ENCODE measurements at regions not wholly inside any gene's neighbourhood (a gene's known extent, or its start where the extent isn't known, plus 50 kb on each side); places are given as distances from the start of the nearest gene placed in this dataset.
"Not testable (repeated sequence)": the region's sequence is repeated elsewhere in the genome, so short reads cannot be mapped to it uniquely, and the experiment has no call there.

- no peak for DNase-seq (ENCODE audit: low spot score)
These were observed 199.3 kb downstream of the TMA16 start for GRCh38 chr4:163693776-163694175.

GRCh38 chr4:163694385-163694784 lies 199.9 kb downstream of the TMA16 start:
- no peak for DNase-seq (ENCODE audit: low spot score)

DNA sequence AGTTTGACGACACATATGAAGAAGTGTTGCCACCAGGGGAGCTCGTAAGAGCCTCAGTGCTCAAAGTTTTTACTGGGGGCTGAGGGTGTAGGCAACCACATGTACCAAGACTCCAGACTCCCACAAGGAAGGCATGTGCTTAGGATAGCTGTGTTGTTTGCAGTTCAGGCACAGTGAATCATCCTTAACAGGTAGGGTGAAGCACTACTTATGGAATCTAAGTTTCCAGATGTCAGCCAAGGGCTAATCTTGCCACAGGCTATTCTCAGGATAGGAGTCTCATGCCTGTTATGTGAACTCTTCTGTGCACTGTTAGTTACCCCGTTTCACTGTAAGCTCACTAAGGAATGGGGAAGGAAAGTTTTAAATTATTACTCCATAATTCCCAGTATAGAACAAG lies 202.6 kb downstream of the TMA16 start:
- no peak for DNase-seq (ENCODE audit: low spot score)

GRCh38 chr4:163700383-163700782 lies 205.9 kb downstream of the TMA16 start:
- not testable (repeated sequence) for DNase-seq (ENCODE audit: low spot score)

GRCh38 chr4:163701916-163702315 lies 207.4 kb downstream of the TMA16 start:
- DNase-seq (ENCODE audit: low spot score), result no peak

DNA sequence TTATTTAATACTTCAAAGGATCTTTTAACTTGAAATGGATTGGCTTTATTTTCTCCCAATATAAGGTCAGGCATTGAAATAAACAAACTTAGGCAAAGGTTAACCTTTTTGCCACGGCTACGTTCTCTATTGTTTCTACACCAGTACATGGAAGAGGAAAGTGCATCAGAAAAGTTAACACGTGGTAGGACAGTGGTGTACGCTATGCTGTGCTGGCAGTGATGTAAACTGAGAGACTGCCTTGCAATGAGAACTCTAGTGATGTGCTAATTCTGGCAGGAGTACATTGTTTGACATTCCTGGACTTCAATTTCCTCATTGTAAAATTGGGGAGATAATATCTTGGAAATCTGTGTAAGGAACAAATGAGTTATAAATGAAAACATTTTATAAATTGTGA lies 208.2 kb downstream of the TMA16 start:
- DNase-seq (ENCODE audit: low spot score), result no peak

DNA sequence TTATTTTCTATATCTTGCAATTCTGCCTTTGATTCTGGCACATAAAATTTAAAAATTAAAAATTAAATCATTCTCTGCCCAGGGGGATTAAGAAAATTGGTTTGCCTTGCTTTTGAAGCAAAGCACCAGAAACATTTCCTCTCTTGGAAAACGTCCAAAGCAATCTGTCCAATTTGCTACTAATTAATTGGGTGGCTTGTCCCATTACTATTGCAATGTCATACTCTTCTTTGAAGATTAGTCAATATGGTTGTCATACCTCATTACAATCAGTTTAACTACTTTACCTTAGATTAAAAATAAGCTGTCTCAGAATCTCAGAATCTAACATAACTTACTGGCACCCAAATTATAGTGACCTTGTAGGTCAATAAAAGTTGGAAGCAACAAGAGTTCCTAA lies 208.8 kb downstream of the TMA16 start:
- DNase-seq (ENCODE audit: low spot score), result no peak

GRCh38 chr4:163707873-163708272 lies 213.4 kb downstream of the TMA16 start:
- no peak for DNase-seq (ENCODE audit: low spot score)

- DNase-seq (ENCODE audit: low spot score), result no peak
These were observed 215.1 kb downstream of the TMA16 start for GRCh38 chr4:163709601-163710000.

GRCh38 chr4:163710158-163710557 lies 215.7 kb downstream of the TMA16 start:
- DNase-seq (ENCODE audit: low spot score), result no peak

DNA sequence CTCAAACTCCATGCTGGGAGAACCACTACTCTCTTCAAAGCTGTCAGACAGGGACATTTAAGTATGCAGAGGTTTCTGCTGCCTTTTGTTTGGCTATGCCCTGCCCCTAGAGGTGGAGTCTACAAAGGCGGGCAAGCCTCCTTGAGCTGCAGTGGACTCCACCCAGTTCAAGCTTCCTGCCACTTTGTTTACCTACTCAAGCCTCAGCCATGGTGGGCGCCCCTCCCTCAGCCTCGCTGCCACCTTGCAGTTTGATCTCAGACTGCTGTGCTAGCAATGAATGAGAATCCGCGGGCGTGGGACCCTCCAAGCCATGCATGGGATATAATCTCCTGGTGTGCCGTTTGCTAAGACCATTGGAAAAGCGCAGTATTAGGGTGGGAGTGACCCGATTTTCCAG lies 230.0 kb downstream of the TMA16 start:
- DNase-seq (ENCODE audit: low spot score), result not testable (repeated sequence)

DNA sequence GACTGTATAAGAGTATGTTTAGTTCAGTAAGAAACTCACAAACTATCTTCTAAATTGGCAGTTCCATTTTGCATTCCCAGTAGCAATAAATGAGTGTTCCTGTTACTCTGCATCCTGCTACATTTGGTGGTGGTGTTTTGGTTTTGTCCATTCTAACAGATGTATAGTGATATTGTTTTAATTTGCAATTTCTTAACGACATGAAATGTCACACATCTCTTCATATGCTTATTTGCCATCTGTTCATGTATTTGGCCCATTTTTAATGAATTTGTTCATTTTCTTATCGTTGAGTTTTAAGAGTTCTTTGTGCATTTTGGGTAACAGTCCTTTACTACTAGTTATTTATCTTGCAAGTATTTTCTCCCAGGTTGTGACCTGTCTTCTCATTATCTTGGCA lies 232.2 kb downstream of the TMA16 start:
- no peak for DNase-seq (ENCODE audit: low spot score)

DNA sequence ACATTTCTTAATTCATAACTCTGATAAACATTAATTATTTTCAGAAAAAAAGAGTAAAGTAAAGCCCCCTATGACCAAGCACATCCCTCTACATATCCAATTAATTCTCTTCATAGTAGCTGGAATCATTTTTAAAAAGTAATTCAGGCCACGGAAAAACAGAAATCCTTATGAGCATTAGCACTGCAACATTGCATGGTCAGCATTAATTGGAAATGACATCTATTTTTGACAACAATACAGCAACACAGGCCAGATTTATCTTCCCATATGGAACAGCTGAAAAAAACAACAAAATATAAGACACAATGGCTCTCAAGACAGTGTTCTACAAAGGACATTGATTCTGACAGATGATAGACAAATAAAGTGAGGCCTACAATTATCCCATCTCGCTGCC lies 236.6 kb downstream of the TMA16 start:
- DNase-seq (ENCODE audit: low spot score), result no peak

GRCh38 chr4:163732473-163732872 lies 238.0 kb downstream of the TMA16 start:
- no peak for DNase-seq (ENCODE audit: low spot score)

GRCh38 chr4:163736876-163737275 lies 242.4 kb downstream of the TMA16 start:
- DNase-seq (ENCODE audit: low spot score), result no peak

DNA sequence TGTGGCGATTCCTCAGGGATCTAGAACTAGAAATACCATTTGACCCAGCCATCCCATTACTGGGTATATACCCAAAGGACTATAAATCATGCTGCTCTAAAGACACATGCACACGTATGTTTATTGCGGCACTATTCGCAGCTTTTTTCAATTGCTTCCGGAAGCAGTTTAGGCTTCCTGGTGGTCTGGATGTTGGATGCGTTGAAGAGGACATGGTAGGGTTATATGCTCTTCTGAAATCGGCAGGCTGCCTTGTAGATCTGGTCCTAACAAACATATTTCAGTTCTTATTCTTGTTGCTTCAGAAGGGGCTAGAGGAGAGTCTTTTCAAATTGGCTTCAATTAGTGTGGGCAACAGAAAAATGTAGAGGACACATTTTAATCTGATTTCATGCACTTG lies 243.4 kb downstream of the TMA16 start:
- not testable (repeated sequence) for DNase-seq (ENCODE audit: low spot score)

GRCh38 chr4:163738521-163738920 lies 244.0 kb downstream of the TMA16 start:
- DNase-seq (ENCODE audit: low spot score), result no peak

- DNase-seq (ENCODE audit: low spot score), result no peak
These were observed 250.4 kb downstream of the TMA16 start for GRCh38 chr4:163744861-163745260.

DNA sequence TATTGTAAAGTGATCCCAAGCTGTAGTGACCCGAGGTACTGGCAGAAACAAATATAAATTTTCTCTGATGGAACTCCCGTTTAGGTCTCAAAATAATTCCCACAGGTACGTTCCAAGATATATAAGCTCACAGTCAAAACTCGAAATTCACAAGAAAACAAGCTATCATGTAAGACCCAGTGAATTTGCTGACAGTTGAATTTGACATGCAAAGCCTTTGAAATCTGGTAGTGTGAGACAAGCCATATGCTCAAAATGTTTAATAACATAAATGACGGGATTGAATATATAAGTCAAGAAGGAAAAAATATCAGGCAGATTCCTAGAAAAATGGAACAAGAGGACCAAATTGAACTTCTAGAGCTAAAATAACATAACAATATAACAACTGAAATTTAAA lies 252.8 kb downstream of the TMA16 start:
- DNase-seq (ENCODE audit: low spot score), result no peak

DNA sequence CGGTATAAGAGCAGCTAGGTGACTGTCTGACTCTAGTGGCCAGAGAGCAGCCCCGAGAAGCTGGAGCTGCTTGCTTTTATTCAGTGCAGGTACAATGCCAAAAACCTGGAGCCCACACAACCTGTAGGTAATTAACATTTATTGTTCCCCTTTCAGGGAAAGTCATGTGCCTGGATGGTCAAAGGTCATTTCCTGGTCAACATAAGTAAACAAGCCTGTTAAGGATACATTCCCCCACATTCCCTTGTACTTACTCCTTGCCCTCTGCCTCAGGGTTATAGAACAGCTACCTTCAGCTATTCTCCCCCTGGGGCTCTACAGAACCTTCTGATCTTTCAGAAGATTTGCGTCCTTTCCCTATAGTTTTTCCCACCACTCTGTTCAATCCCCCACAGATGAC lies 253.4 kb downstream of the TMA16 start:
- DNase-seq (ENCODE audit: low spot score), result no peak

GRCh38 chr4:163748449-163748848 lies 254.0 kb downstream of the TMA16 start:
- DNase-seq (ENCODE audit: low spot score), result no peak

DNA sequence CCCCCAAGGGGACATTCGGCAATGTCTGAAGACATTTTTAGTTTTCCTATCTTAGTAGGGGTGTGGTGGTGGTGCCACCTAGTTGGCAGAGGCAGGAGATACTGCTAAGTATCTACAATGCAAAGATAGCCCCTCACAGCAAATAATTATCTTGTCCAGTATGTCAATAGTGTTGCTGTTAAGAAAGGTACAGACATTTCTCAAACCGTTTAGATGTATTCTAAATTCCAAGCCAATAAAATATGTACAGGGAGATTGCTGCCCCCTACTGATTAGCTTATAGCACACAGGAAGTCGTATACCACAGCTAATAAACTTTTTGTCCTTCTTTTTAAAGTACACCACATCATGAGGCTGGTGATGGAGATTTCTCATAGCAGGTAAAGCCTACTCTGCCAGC lies 260.5 kb downstream of the TMA16 start:
- no peak for DNase-seq (ENCODE audit: low spot score)

DNA sequence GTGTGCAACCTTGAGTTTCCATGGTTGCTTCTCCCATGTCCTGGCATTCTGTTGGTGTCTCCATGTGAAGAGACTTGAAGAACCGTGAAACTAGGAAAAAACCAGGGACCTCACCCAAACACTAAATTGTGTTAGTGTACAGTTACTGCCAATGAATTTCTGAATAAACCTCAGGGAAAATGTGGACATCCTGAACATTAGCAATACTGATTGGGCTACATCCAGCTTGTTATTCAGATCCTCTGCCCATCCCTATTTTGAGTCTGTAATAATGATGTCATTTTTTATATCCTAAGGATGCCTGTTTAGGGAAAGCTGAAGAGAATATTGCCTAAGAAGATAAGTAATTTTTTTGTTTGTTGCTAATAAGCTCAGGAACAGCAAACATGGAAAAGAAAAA lies 262.7 kb downstream of the TMA16 start:
- DNase-seq (ENCODE audit: low spot score), result no peak

DNA sequence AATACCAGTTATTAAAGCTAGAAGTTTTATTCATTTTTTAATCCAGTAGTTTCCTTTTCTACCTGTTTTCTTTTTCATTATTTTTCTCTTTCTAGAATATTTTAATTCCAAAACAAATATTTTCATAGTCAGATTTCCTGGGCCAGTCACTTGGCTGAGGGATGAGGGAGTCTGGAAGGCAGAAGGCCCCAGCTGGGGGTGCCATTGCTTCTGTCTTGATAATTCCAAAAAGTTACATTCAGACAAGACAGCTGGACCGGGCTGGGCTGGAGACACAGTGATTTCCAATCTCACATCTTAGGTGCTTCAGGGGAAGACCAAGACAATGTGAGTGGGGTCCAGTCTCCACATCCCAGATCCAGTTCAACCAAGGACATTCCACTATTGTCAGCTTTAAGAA lies 263.5 kb downstream of the TMA16 start:
- DNase-seq (ENCODE audit: low spot score), result no peak

DNA sequence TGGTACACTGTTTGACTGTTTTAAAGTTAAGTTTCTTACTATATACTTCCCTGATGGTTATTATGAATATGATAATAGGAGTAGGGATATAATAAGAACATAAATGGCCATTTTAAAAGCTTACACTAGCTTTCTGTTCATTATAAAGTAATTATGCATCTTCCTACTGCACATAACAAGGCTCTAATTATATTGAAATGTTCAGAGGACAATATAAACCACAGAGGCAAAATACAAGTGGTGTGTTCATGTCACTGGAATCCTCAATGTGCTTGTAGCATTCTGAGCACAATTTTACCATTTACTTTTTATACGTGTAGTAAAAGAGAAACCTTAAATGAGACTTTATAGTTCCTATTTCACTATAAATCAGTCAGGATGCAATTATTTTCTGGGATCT lies 268.3 kb downstream of the TMA16 start:
- DNase-seq (ENCODE audit: low spot score), result no peak

Measured in GM03348 (cell line).